ENCODE measurements at regions not wholly inside any gene's neighbourhood (a gene's known extent, or its start where the extent isn't known, plus 50 kb on each side); places are given as distances from the start of the nearest gene placed in this dataset.

DNA sequence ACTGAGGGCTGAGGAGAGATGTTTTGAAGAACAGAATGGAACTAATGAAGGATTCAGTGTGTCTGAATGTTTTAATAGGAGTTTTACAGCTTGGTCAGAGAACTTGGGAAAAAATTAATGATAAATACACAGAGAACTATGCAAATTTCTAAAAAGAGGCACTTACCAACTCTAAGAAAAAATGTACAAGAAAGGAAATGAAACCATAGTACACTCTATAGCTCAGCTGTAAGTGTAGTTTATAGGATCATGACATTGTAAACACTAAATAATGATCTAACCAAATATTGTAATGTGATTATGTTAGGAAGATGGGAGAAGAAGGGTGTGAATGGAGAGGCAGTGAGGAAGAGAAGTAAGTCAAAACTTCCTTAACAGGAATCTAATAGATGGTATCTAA, 205.2 kb downstream of the SEC61B start:
- TF ChIP-seq, protein P1, sequence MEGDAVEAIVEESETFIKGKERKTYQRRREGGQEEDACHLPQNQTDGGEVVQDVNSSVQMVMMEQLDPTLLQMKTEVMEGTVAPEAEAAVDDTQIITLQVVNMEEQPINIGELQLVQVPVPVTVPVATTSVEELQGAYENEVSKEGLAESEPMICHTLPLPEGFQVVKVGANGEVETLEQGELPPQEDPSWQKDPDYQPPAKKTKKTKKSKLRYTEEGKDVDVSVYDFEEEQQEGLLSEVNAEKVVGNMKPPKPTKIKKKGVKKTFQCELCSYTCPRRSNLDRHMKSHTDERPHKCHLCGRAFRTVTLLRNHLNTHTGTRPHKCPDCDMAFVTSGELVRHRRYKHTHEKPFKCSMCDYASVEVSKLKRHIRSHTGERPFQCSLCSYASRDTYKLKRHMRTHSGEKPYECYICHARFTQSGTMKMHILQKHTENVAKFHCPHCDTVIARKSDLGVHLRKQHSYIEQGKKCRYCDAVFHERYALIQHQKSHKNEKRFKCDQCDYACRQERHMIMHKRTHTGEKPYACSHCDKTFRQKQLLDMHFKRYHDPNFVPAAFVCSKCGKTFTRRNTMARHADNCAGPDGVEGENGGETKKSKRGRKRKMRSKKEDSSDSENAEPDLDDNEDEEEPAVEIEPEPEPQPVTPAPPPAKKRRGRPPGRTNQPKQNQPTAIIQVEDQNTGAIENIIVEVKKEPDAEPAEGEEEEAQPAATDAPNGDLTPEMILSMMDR (IDR thresholded peaks at IDR 0.05): no peak
- TF ChIP-seq POLR2A (IDR thresholded peaks at IDR 0.05): no peak
- TF ChIP-seq EP300 (IDR thresholded peaks at IDR 0.05): no peak
